DMS114 treated with DMSO at 0.1 percent for 48 hours (cell line): ENCODE measurements at regions not wholly inside any gene's neighbourhood (a gene's known extent, or its start where the extent isn't known, plus 50 kb on each side); places are given as distances from the start of the nearest gene placed in this dataset.
"Not testable (repeated sequence)": the region's sequence is repeated elsewhere in the genome, so short reads cannot be mapped to it uniquely, and the experiment has no call there.

Experiments used
- DNase-seq: peaks from one replicate; lab custom pipeline; 2025; ENCODE audit not compliant: unreplicated experiment; lab: John Stamatoyannopoulos, UW

DNA sequence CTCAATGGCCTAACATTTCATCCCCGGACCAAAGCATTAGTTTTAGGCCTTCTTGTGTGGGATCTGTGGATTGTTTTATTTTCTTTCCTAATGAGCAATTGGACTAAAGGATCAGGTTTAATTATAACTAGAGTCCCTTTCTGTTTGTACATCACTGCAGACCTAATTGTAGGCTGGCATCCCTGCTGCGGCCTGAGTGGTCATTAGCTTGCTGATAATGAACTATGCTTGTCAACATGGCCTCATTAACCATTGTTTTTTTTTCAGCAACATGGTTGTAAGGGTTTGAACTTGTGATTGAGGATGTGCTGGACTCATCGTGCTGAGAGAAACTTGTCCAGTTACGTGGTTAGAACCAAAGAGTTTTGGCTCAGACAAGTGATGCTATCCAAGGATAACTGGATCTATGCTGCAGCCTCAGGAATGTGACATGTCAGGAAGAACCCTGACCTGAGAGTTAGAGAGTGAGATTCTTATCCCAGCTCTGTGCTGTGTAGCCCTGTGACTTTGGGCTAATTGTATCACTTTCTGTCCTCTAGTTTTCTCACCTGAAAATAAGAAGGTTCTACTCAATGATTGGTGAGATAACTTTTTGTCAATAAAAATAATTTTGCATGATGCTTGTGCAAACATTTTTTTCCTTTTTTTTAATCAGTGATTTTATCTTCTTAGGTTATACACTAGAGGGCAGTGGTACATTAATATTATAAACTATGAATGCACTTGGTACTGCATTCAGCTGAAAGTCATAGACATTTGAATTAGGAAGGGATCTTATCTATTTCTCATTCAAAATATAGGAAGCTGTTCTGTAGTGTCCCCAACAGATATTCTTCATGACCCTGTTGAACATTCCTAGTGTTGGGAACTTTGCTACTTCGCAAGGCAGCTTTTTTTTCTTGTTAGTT, 140.9 kb downstream of the RNF144B start:
- peak; percentile 37 for DNase-seq

GRCh38 chr6:18530201-18530600, 143.1 kb downstream of the RNF144B start:
- no peak for DNase-seq

GRCh38 chr6:18532139-18532538, 145.0 kb downstream of the RNF144B start:
- DNase-seq = no peak

GRCh38 chr6:18533793-18534192, 146.6 kb downstream of the RNF144B start:
- no peak for DNase-seq

DNA sequence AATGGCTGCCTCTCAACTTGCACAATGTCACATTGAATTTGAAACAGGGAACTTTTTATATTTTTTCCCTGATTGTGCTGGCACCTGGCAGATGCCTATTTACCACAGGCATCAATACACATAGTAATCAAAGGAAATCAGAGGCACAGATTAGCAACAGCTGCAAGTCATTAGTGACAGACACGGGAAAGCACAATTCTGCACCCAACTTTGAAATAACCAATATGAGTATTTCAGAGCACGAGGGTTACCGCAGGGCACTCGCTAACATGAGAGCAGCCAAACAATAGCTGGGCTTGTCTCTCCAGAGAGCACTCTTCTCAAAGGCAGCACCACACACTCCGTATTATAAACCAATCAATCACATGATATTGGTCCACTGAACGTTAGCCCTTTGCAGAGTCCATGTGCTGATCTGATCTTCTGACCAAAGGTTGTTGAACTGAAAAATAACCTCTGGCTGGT, 149.5 kb downstream of the RNF144B start:
- no peak for DNase-seq

GRCh38 chr6:18538315-18538714, 151.2 kb downstream of the RNF144B start:
- no peak for DNase-seq

DNA sequence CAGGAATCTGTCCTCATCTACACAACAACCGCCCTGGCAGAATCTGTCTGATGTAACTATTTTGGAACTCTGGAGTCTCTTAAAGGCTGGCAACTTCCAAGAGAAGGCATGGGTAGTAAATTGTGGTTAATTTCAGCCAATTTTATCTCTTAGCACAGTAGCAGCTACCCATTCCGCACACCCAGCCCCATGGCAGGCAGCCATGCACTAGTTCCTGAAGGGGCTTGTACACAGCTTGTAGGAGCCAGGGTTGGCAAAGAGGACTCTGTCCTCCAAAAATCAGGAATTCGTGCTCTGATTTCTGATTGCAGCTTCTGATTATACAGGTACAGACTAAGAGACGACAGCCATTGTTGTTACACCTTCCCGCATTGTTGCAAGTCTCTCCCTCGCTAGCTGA, 155.9 kb downstream of the RNF144B start:
- DNase-seq = no peak

DNA sequence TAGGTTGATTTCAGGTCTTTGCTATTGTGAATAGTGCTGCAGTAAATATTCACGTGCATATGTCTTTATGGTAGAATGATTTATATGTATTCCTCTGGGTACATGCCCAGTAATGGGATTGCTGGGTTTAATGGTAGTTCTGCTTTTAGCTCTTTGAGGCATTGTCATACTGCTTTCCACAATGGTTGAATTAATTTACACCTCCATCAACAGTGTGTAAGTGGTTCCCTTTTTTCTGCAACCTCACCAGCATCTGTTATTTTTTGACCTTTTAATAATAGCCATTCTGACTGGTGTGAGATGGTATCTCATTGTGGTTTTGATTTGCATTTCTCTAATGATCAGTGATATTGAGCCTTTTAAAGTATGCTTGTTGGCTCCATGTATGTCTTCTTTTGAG, 158.0 kb downstream of the RNF144B start:
- DNase-seq = not testable (repeated sequence)

DNA sequence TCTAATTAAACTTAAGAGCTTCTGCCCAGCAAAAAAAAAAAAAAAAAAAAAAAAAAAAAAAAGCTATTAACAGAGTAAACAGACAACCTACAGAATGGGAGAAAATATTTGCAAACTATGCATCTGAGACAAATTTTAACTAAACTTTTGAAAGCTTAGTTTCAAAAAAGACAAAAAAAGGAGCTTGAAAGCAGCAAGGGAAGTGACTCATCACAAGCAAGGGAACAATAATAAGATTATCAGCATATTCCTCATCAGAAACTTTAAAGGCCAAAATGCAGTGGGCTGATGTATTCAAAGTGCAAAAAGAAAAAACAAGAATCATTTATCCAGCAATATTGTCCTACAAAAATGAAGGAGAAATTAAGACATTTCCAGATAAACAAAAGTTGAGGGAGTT, 158.6 kb downstream of the RNF144B start:
- no peak for DNase-seq

DNA sequence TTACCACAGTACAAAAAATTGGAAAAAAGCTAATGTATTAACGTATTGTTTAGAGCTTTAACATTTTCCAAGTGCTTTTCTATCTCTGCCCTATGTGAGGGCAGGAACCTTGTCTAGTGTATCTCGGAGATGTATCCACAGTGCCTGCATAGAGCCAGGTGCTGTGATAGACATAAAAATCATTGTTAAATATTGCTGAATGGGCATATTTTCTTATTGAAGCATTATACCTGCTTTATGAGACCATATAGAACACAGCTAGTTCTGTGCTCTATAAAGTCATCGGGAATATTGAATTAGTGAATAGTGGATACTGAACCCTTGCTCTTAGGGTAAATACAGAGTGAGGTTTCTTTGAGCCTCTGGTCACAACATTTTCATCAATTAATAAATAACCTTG, 163.0 kb downstream of the RNF144B start:
- no peak for DNase-seq

GRCh38 chr6:18551228-18551627, 164.1 kb downstream of the RNF144B start:
- DNase-seq = no peak

DNA sequence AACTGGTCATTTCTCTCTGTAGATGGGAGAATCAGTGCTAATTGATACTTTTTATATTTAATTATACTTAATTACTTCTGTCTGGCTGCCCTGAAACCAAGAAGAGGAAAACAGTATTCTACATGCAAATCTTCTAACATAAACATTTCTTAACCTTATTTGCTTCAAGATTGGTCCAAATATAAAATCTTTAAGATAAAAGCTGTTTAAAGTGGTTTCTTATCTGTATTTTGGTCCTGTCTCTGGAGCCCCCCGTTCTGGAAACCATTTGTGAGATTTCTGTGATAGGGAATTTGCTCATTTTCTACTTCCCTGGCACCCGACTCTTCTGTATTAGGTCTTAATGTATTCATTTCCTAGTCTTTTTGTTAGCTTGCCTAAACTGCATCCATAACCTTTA, 168.6 kb downstream of the RNF144B start:
- DNase-seq = no peak

DNA sequence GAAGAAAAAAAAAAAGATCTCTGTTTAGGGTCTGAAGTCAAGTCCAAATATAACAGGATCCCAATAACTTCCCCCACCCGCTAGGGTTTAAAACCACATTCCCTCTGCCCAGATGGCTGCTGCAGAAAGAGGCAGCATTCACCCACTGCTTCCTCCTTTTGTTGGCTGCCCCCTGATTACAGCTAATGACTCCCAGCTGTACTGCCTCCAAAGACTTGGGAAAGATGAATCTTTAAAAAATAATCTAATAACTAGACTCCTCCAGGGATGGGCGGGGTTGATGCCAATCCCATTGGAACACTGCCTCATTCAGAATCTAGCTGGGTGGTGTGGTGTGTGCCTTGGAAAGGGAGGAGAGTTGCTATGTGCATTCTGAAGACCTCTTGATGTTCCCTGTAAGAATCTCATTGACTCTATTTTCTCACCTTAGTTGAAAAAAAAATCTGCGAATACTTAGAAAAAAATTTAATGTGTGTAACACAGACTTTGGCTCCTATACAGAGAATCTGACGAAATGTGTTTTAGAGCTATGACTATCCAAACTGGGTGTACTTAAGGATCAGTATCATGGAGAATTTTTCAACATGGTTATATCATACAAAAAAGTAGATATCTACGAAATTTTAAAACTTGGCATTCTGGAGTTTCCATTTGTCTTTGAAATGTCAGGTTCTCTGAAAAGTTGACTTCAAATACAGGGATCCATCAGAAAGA, 174.0 kb downstream of the RNF144B start:
- no peak for DNase-seq

- no peak for DNase-seq
These were observed 175.6 kb downstream of the RNF144B start for GRCh38 chr6:18562726-18563125.

GRCh38 chr6:18564775-18565174, 177.6 kb downstream of the RNF144B start:
- DNase-seq = no peak

GRCh38 chr6:18565231-18565630, 178.1 kb downstream of the RNF144B start:
- DNase-seq = no peak

- no peak for DNase-seq
These were observed 180.2 kb downstream of the RNF144B start for GRCh38 chr6:18567380-18567779.

- no peak for DNase-seq
These were observed 190.3 kb downstream of the RNF144B start for GRCh38 chr6:18577491-18577890.

DNA sequence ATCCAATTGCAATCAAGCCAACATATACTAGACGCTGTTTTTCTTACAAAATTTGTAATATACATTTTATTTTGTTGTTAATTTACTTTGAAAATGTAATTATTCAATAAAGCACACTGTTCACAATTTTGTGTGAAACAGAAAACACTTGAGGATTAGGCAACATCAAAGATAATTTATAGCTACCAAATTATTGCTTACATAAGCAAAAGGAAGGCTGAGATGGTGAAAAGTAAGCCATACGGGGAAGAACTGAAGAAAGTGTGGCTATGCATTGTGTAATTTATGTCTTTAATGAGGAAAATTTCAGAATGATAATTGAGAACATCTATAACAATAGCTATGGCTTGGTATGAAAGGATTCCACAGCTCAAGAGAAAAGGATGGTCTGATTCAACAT, 192.0 kb downstream of the RNF144B start:
- no peak for DNase-seq

DNA sequence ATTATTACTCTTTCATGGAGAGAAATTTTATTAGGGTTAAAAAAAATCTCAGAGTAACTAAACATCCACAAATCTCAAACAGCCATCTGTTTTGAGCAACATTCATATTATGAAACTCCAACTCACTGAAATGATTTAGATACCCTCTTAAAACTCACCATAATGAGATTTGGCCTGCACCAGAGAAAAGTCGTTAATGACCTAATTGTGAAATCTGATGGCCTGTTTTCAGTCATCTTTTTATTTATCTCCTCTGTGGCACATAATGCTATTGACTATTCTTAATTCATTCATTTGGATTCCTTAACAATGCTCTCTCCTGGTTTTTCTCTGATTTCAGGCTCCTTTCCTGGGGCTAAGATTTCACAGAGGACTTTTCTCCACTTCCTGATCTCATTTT, 192.7 kb downstream of the RNF144B start:
- no peak for DNase-seq

- DNase-seq = no peak
These were observed 197.2 kb downstream of the RNF144B start for GRCh38 chr6:18584372-18584771.

GRCh38 chr6:18585032-18585573, 198.0 kb downstream of the RNF144B start:
- DNase-seq = no peak
